ENCODE measurements at regions not wholly inside any gene's neighbourhood (a gene's known extent, or its start where the extent isn't known, plus 50 kb on each side); places are given as distances from the start of the nearest gene placed in this dataset.

GRCh38 chr7:24341691-24342413 lies 57.9 kb downstream of the NPY start:
- Mint-ChIP-seq H3K36me3 (no peaks in the 10 kb centered on the region), H3K4me1 (no peaks in the 10 kb centered on the region), H3K4me3 (no peak overlapping the region), H3K27ac (no peak overlapping the region), H3K27me3 (no peaks in the 10 kb centered on the region), H3K9me3 (no peaks in the 10 kb centered on the region)
- ATAC-seq (replicated peaks), result no peak
- DNase-seq, result no peak

- Mint-ChIP-seq H3K9me3 (no peaks in the 10 kb centered on the region), H3K4me3 (no peak overlapping the region), H3K36me3 (no peaks in the 10 kb centered on the region), H3K4me1 (no peaks in the 10 kb centered on the region), H3K27ac (no peak overlapping the region), H3K27me3 (no peaks in the 10 kb centered on the region)
- ATAC-seq (replicated peaks) (no peak), DNase-seq (no peak)
Observed at GRCh38 chr7:24343614-24344013, 59.6 kb downstream of the NPY start.

- Mint-ChIP-seq H3K27ac (no peak overlapping the region), H3K4me3 (no peak overlapping the region), H3K36me3 (peaks cover 5% of the 10 kb centered on the region in 2 donors), H3K9me3 (peaks cover 4 to 8% of the 10 kb centered on the region in 2 donors), H3K4me1 (no peaks in the 10 kb centered on the region), H3K27me3 (no peaks in the 10 kb centered on the region)
- DNase-seq, result no peak
- no peak for ATAC-seq (replicated peaks)
Observed at GRCh38 chr7:24346129-24346528, 62.1 kb downstream of the NPY start.

GRCh38 chr7:24346716-24347115 lies 62.7 kb downstream of the NPY start:
- H3K4me3 Mint-ChIP-seq, result no peak overlapping the region
- H3K27me3 Mint-ChIP-seq, result peaks cover 0 to 2% of the 10 kb centered on the region in 2 donors
- no peak overlapping the region for H3K27ac Mint-ChIP-seq
- H3K9me3 Mint-ChIP-seq, result peaks cover 5 to 11% of the 10 kb centered on the region in 2 donors
- H3K36me3 Mint-ChIP-seq, result peaks cover 5% of the 10 kb centered on the region in 2 donors
- ATAC-seq (replicated peaks) (no peak), DNase-seq (no peak)
- no peaks in the 10 kb centered on the region for H3K4me1 Mint-ChIP-seq

- Mint-ChIP-seq H3K36me3 (peaks cover 5% of the 10 kb centered on the region in 2 donors), H3K27me3 (peaks cover 7 to 9% of the 10 kb centered on the region in 2 donors), H3K9me3 (peaks cover 12 to 19% of the 10 kb centered on the region in 2 donors), H3K4me1 (no peaks in the 10 kb centered on the region), H3K4me3 (no peak overlapping the region), H3K27ac (no peak overlapping the region)
- no peak for DNase-seq
- no peak for ATAC-seq (replicated peaks)
Observed at GRCh38 chr7:24349339-24349738, 65.3 kb downstream of the NPY start.

- no peak for ATAC-seq (replicated peaks)
- peaks cover 7 to 9% of the 10 kb centered on the region in 2 donors for H3K27me3 Mint-ChIP-seq
- no peak for DNase-seq
- H3K4me3 Mint-ChIP-seq, result no peak overlapping the region
- no peak overlapping the region for H3K27ac Mint-ChIP-seq
- H3K36me3 Mint-ChIP-seq, result peaks cover under 1 to 5% of the 10 kb centered on the region in 2 donors
- H3K4me1 Mint-ChIP-seq, result peaks cover 2 to 7% of the 10 kb centered on the region in 2 donors
- peaks cover 20 to 25% of the 10 kb centered on the region in 2 donors for H3K9me3 Mint-ChIP-seq
Observed at GRCh38 chr7:24354456-24354855, 70.5 kb downstream of the NPY start.

GRCh38 chr7:24356718-24357386 lies 72.9 kb downstream of the NPY start:
- Mint-ChIP-seq H3K27ac (no peak overlapping the region), H3K9me3 (peaks cover 14 to 18% of the 10 kb centered on the region in 2 donors), H3K27me3 (peaks cover 6 to 7% of the 10 kb centered on the region in 2 donors), H3K4me1 (peaks cover 2 to 7% of the 10 kb centered on the region in 2 donors), H3K4me3 (no peak overlapping the region), H3K36me3 (peaks cover 0 to 3% of the 10 kb centered on the region in 2 donors)
- peak; percentile 62 to 65 for ATAC-seq (replicated peaks)
- DNase-seq, result no peak

- ATAC-seq (replicated peaks) (no peak), DNase-seq (no peak)
- no peak overlapping the region for H3K4me3 Mint-ChIP-seq
- no peaks in the 10 kb centered on the region for H3K36me3 Mint-ChIP-seq
- peaks cover 0 to 2% of the 10 kb centered on the region in 2 donors for H3K9me3 Mint-ChIP-seq
- H3K27ac Mint-ChIP-seq, result no peak overlapping the region
- H3K4me1 Mint-ChIP-seq, result peaks cover 2 to 7% of the 10 kb centered on the region in 2 donors
- no peaks in the 10 kb centered on the region for H3K27me3 Mint-ChIP-seq
Observed at GRCh38 chr7:24361001-24361400, 77.0 kb downstream of the NPY start.

- peaks cover 0 to 2% of the 10 kb centered on the region in 2 donors for H3K9me3 Mint-ChIP-seq
- H3K27ac Mint-ChIP-seq, result no peak overlapping the region
- peaks cover 0 to 14% of the 10 kb centered on the region in 2 donors for H3K27me3 Mint-ChIP-seq
- no peak overlapping the region for H3K4me3 Mint-ChIP-seq
- H3K4me1 Mint-ChIP-seq, result no peaks in the 10 kb centered on the region
- DNase-seq (no peak), ATAC-seq (replicated peaks) (no peak)
- H3K36me3 Mint-ChIP-seq, result no peaks in the 10 kb centered on the region
Observed at GRCh38 chr7:24365606-24366005, 81.6 kb downstream of the NPY start.

GRCh38 chr7:24366876-24367275 lies 82.9 kb downstream of the NPY start:
- H3K27me3 Mint-ChIP-seq, result peaks cover 0 to 14% of the 10 kb centered on the region in 2 donors
- H3K36me3 Mint-ChIP-seq, result no peaks in the 10 kb centered on the region
- H3K27ac Mint-ChIP-seq, result no peak overlapping the region
- no peak for DNase-seq
- no peak for ATAC-seq (replicated peaks)
- H3K4me1 Mint-ChIP-seq, result no peaks in the 10 kb centered on the region
- peaks cover 0 to 2% of the 10 kb centered on the region in 2 donors for H3K9me3 Mint-ChIP-seq
- peak overlapping the region in 1 of 2 donors; percentile 12 for H3K4me3 Mint-ChIP-seq

GRCh38 chr7:24368161-24368560 lies 84.2 kb downstream of the NPY start:
- ATAC-seq (replicated peaks) (no peak), DNase-seq (no peak)
- H3K4me1 Mint-ChIP-seq, result no peaks in the 10 kb centered on the region
- H3K4me3 Mint-ChIP-seq, result no peak overlapping the region
- peaks cover 0 to 14% of the 10 kb centered on the region in 2 donors for H3K27me3 Mint-ChIP-seq
- H3K27ac Mint-ChIP-seq, result no peak overlapping the region
- no peaks in the 10 kb centered on the region for H3K36me3 Mint-ChIP-seq
- no peaks in the 10 kb centered on the region for H3K9me3 Mint-ChIP-seq

GRCh38 chr7:24370541-24370940 lies 86.6 kb downstream of the NPY start:
- H3K4me1 Mint-ChIP-seq, result no peaks in the 10 kb centered on the region
- ATAC-seq (replicated peaks) (peak in 1 of 2 donors; percentile 31), DNase-seq (no peak)
- H3K27me3 Mint-ChIP-seq, result peaks cover 4 to 18% of the 10 kb centered on the region in 2 donors
- no peak overlapping the region for H3K4me3 Mint-ChIP-seq
- no peaks in the 10 kb centered on the region for H3K9me3 Mint-ChIP-seq
- H3K27ac Mint-ChIP-seq, result no peak overlapping the region
- H3K36me3 Mint-ChIP-seq, result no peaks in the 10 kb centered on the region

- Mint-ChIP-seq H3K27me3 (peaks cover 5 to 12% of the 10 kb centered on the region in 2 donors), H3K27ac (no peak overlapping the region), H3K4me1 (no peaks in the 10 kb centered on the region), H3K4me3 (no peak overlapping the region), H3K36me3 (no peaks in the 10 kb centered on the region), H3K9me3 (no peaks in the 10 kb centered on the region)
- no peak for DNase-seq
- ATAC-seq (replicated peaks), result no peak
Observed at GRCh38 chr7:24372961-24373955, 89.3 kb downstream of the NPY start.

All from stimulated activated naive B cell treated with anti-CD40 and anti-IgM and Interleukin-4, amounts not matched to agents 10 μg/mL and 1 μg/mL and 100 μg/mL, for 72 hours (primary cell).